ENCODE measurements at regions not wholly inside any gene's neighbourhood (a gene's known extent, or its start where the extent isn't known, plus 50 kb on each side); places are given as distances from the start of the nearest gene placed in this dataset.

DNA sequence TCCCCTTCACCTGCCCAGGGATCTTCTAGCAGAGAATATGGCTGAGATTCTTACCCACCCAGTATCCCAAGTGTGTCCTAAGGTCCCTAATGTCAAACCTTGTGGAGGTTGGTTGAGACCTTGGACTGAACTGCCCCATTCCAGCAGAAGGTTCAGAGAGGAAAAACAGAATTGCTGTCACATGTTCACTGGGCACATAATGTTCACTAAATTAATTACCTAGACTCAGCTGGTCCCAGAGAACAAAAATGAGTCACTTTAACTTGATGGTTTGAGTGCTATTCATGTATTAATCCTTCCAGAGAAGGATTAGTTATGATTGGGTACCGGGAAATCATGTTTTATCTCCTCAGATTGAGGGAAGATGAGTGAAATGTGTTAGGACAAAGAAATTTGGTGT lies 171.3 kb upstream of the GADL1 start:
- Mint-ChIP-seq H3K27me3 (ENCODE audit: insufficient read depth, low read depth) (peaks cover 5% of the 10 kb centered on the region), H3K4me1 (no peaks in the 10 kb centered on the region), H3K27ac (no peak overlapping the region), H3K36me3 (no peaks in the 10 kb centered on the region), H3K4me3 (no peak overlapping the region), H3K9me3 (no peaks in the 10 kb centered on the region)
- peaks cover 3% of the 10 kb centered on the region for H3K9me3 ChIP-seq (ENCODE audit: low read depth)
- TF ChIP-seq, protein P1, sequence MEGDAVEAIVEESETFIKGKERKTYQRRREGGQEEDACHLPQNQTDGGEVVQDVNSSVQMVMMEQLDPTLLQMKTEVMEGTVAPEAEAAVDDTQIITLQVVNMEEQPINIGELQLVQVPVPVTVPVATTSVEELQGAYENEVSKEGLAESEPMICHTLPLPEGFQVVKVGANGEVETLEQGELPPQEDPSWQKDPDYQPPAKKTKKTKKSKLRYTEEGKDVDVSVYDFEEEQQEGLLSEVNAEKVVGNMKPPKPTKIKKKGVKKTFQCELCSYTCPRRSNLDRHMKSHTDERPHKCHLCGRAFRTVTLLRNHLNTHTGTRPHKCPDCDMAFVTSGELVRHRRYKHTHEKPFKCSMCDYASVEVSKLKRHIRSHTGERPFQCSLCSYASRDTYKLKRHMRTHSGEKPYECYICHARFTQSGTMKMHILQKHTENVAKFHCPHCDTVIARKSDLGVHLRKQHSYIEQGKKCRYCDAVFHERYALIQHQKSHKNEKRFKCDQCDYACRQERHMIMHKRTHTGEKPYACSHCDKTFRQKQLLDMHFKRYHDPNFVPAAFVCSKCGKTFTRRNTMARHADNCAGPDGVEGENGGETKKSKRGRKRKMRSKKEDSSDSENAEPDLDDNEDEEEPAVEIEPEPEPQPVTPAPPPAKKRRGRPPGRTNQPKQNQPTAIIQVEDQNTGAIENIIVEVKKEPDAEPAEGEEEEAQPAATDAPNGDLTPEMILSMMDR (IDR thresholded peaks at IDR 0.05) = no peak
- TF ChIP-seq EZH2phosphoT487 (IDR thresholded peaks at IDR 0.05) (no peak), EZH2 (IDR thresholded peaks at IDR 0.05) (no peak)
- H3K4me1 ChIP-seq = no peaks in the 10 kb centered on the region
- no peak overlapping the region for H3K27ac ChIP-seq
- H3K27me3 ChIP-seq = no peaks in the 10 kb centered on the region
- no peak overlapping the region for H3K4me2 ChIP-seq
- no peaks in the 10 kb centered on the region for H3K36me3 ChIP-seq
- no peaks in the 10 kb centered on the region for H4K20me1 ChIP-seq (ENCODE audit: low read depth)
- no peak overlapping the region for H2AFZ ChIP-seq (replicated peaks)
- no peak overlapping the region for H3K9ac ChIP-seq
- H3K79me2 ChIP-seq (ENCODE audit: low read depth) = no peaks in the 10 kb centered on the region
- H3K4me3 ChIP-seq = no peak overlapping the region
- H3F3A ChIP-seq (ENCODE audit: low read depth) = no peaks in the 10 kb centered on the region
- DNase-seq (ENCODE audit: low spot score) = no peak

DNA sequence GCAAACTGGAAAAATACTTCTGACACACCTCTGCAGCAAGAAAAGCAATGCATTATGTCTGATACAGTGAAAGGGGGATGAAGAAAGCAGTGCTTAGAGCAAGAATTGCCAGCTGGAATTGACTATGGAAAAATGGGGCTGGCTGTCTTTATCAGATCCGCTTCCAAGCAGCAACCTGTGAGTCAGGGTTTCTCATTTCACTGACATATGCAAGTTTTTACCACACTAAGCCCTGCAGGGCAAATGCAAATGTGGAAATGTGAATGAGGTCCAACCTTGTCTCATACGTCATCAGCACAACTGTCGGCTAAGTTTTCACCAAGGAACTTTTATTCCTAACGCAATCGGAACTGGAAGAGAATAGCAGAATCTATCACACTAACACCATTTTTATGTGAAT lies 172.5 kb upstream of the GADL1 start:
- H4K20me1 ChIP-seq (ENCODE audit: low read depth) = no peaks in the 10 kb centered on the region
- H3K9me3 Mint-ChIP-seq = peaks cover under 1% of the 10 kb centered on the region
- no peak overlapping the region for H3K4me2 ChIP-seq
- no peaks in the 10 kb centered on the region for H3K4me1 ChIP-seq
- H3K27ac Mint-ChIP-seq = no peak overlapping the region
- H3F3A ChIP-seq (ENCODE audit: low read depth) = no peaks in the 10 kb centered on the region
- H3K4me3 Mint-ChIP-seq = no peak overlapping the region
- no peaks in the 10 kb centered on the region for H3K27me3 ChIP-seq
- H3K9ac ChIP-seq = no peak overlapping the region
- no peak overlapping the region for H3K27ac ChIP-seq
- no peak for DNase-seq (ENCODE audit: low spot score)
- no peak overlapping the region for H3K4me3 ChIP-seq
- no peak overlapping the region for H2AFZ ChIP-seq (replicated peaks)
- no peaks in the 10 kb centered on the region for H3K36me3 ChIP-seq
- no peaks in the 10 kb centered on the region for H3K36me3 Mint-ChIP-seq
- peaks cover 5% of the 10 kb centered on the region for H3K27me3 Mint-ChIP-seq (ENCODE audit: insufficient read depth, low read depth)
- no peaks in the 10 kb centered on the region for H3K4me1 Mint-ChIP-seq
- no peak for TF ChIP-seq EZH2phosphoT487 (IDR thresholded peaks at IDR 0.05)
- TF ChIP-seq EZH2 (IDR thresholded peaks at IDR 0.05) = no peak
- TF ChIP-seq, protein P1 (IDR thresholded peaks at IDR 0.05) = no peak
- H3K9me3 ChIP-seq (ENCODE audit: low read depth) = peaks cover 3% of the 10 kb centered on the region
- H3K79me2 ChIP-seq (ENCODE audit: low read depth) = no peaks in the 10 kb centered on the region

DNA sequence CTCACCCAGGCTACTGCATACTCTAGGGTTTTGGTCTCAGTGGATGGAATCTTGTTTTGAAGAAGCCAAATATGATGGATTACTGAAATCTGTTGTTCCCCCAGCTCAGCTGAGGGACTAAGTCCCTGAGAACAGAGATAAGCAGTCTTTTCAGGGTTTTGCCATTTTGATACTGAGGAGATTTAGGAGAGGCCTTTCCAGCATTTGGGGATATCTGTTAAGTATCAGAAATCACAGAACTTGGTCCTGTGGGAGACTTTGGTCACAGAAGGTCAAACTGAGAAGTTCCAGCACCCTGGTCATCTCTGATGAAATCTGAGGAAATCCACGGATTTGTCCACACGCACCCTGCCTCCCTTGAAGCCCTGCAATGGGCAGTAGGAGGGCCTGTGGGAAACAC lies 181.0 kb upstream of the GADL1 start:
- H3K4me2 ChIP-seq = no peak overlapping the region
- DNase-seq (ENCODE audit: low spot score) = no peak
- H3F3A ChIP-seq (ENCODE audit: low read depth) = peaks cover 3% of the 10 kb centered on the region
- H4K20me1 ChIP-seq (ENCODE audit: low read depth) = no peaks in the 10 kb centered on the region
- no peak overlapping the region for H2AFZ ChIP-seq (replicated peaks)
- TF ChIP-seq, protein P1 (IDR thresholded peaks at IDR 0.05) = no peak
- no peak for TF ChIP-seq EZH2 (IDR thresholded peaks at IDR 0.05)
- no peak for TF ChIP-seq EZH2phosphoT487 (IDR thresholded peaks at IDR 0.05)
- H3K9me3 ChIP-seq (ENCODE audit: low read depth) = peaks cover 2% of the 10 kb centered on the region
- no peaks in the 10 kb centered on the region for H3K79me2 ChIP-seq (ENCODE audit: low read depth)
- Mint-ChIP-seq H3K36me3 (no peaks in the 10 kb centered on the region), H3K27ac (no peak overlapping the region), H3K4me3 (no peak overlapping the region), H3K9me3 (peaks cover 8% of the 10 kb centered on the region), H3K4me1 (peaks cover 22% of the 10 kb centered on the region), H3K27me3 (ENCODE audit: insufficient read depth, low read depth) (no peaks in the 10 kb centered on the region)
- peaks cover 13% of the 10 kb centered on the region for H3K4me1 ChIP-seq
- no peak overlapping the region for H3K4me3 ChIP-seq
- H3K9ac ChIP-seq = no peak overlapping the region
- H3K27ac ChIP-seq = no peak overlapping the region
- H3K27me3 ChIP-seq = no peaks in the 10 kb centered on the region
- H3K36me3 ChIP-seq = no peaks in the 10 kb centered on the region

Measured in neural progenitor cell (in vitro differentiated cells).